PC-3 (cell line): ENCODE measurements at regions not wholly inside any gene's neighbourhood (a gene's known extent, or its start where the extent isn't known, plus 50 kb on each side); places are given as distances from the start of the nearest gene placed in this dataset.

Experiments used
- ATAC-seq: fragments of 200-7000 bp; cut with Tn5 transposase; 2 replicates; pipeline ENCODE4 v1.9.1; 2020; ENCODE audit warnings: mild to moderate bottlenecking, moderate library complexity
- BruUV-seq: library from RNA; stranded (reverse); fragments of 400-500 nt; replicated peaks from 2 replicates; lab custom pipeline; 2021; lab: Mats Ljungman, UMichigan
- CTCF ChIA-PET: fragments of 300-600 bp; sonication (Branson Sonifier 250); formaldehyde crosslinking; loops from one replicate; lab custom pipeline; 2022; ENCODE audit warnings: antibody characterized with exemption; lab: Charles Lee
- POLR2A ChIA-PET: fragments of 300-600 bp; sonication (Branson Sonifier 250); formaldehyde crosslinking; loops from one replicate; lab custom pipeline; 2022; ENCODE audit warnings: antibody characterized with exemption; ENCODE audit not compliant: unreplicated experiment; lab: Charles Lee
- DNase-seq: peaks from one replicate; pipeline ENCODE4 v3.0.0-alpha.2; 2015
- H2AFZ ChIP-seq: fragments of 300-600 bp; sonication (generic); 2 replicates; pipeline ENCODE4 v1.6.0; 2016; ENCODE audit warnings: antibody characterized with exemption, low read length
- H3F3A ChIP-seq: fragments of 300-600 bp; sonication (generic); one replicate; pipeline ENCODE4 v1.6.0; 2017; ENCODE audit warnings: antibody characterized with exemption, low read length, control low read depth, mild to moderate bottlenecking; ENCODE audit not compliant: unreplicated experiment
- H3K27ac ChIP-seq: fragments of 300-600 bp; sonication (generic); 2 replicates; pipeline ENCODE4 v1.5.1; 2016; ENCODE audit warnings: mild to moderate bottlenecking, low read length
- H3K27me3 ChIP-seq: fragments of 300-600 bp; sonication (generic); 2 replicates; pipeline ENCODE4 v1.6.1; 2016; ENCODE audit warnings: low read length, mixed read lengths
- H3K36me3 ChIP-seq: fragments of 300-600 bp; sonication (generic); 2 replicates; pipeline ENCODE4 v1.6.1; 2016; ENCODE audit warnings: low read depth, mixed run types, low read length, mixed read lengths
- H3K4me1 ChIP-seq: fragments of 300-600 bp; sonication (generic); 2 replicates; pipeline ENCODE4 v1.5.1; 2016; ENCODE audit warnings: low read length; ENCODE audit not compliant: insufficient read depth
- H3K4me2 ChIP-seq: fragments of 300-600 bp; sonication (generic); 2 replicates; pipeline ENCODE4 v1.6.0; 2016; ENCODE audit warnings: low read length
- H3K4me3 ChIP-seq: fragments of 300-600 bp; sonication (generic); 2 replicates; pipeline ENCODE4 v1.5.1; 2016; ENCODE audit warnings: mild to moderate bottlenecking, low read length, mixed read lengths
- H3K79me2 ChIP-seq: fragments of 300-600 bp; sonication (generic); 2 replicates; pipeline ENCODE4 v1.6.1; 2017; ENCODE audit warnings: low read length, mixed read lengths
- H3K9ac ChIP-seq: fragments of 300-600 bp; sonication (generic); 2 replicates; pipeline ENCODE4 v1.6.0; 2016; ENCODE audit warnings: mild to moderate bottlenecking, low read length
- H3K9me2 ChIP-seq: fragments of 300-600 bp; sonication (generic); replicated peaks from 2 replicates; pipeline ENCODE4 v1.6.1; 2016; ENCODE audit warnings: mixed run types, low read length, mixed read lengths
- H3K9me3 ChIP-seq: fragments of 300-600 bp; sonication (generic); 2 replicates; pipeline ENCODE4 v1.6.1; 2016; ENCODE audit warnings: low read length, mixed read lengths
- H4K20me1 ChIP-seq: fragments of 300-600 bp; sonication (generic); 2 replicates; pipeline ENCODE4 v1.6.1; 2016; ENCODE audit warnings: low read length, mixed read lengths
- EZH2 ChIP-seq: fragments of 300-600 bp; sonication (generic); IDR thresholded peaks from one replicate; pipeline ENCODE4 v1.6.1; 2017; ENCODE audit warnings: antibody characterized with exemption, mild to moderate bottlenecking, low read length; ENCODE audit not compliant: unreplicated experiment
- EZH2phosphoT487 ChIP-seq: fragments of 300-600 bp; sonication (generic); IDR thresholded peaks from 2 replicates; pipeline ENCODE4 v1.6.1; 2018; ENCODE audit warnings: mild to moderate bottlenecking, antibody characterized with exemption, low read length, borderline replicate concordance
- intact Hi-C: fragments of 100-400 bp; cut with micrococcal nuclease; formaldehyde crosslinking; loops from 2 replicates; pipeline ENCODE4 v1.9.0; 2023
- TF ChIP-seq, protein P1 (sequence below): fragments of 300-600 bp; sonication (generic); conservative IDR thresholded peaks from 2 replicates; pipeline ENCODE4 v1.5.1; 2017; ENCODE audit warnings: antibody characterized with exemption, low read depth, mild to moderate bottlenecking, low read length

DNA sequence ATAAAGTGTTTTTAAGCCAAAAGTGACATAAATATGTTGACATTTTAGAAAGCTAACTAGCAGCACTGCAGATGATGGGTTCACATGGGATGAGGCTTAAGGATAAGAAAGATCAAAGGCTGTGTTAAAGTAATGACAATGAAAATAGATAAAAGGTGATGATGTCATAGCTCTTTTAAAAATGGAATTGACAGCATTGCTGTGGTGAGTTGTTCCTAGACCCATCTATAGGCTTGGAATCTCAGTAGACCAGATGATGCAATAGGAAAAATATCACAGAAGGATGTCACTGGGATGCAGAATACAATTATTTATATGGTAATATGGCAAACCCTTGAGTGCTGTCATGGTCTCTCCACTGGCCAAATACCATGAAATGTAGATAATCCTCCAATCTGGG lies 286.0 kb downstream of the PLA2G4A start:
- Histone ChIP-seq H3K4me2 (no peak overlapping the region), H4K20me1 (no peaks in the 10 kb centered on the region), H3K27me3 (no peaks in the 10 kb centered on the region), H2AFZ (no peak overlapping the region), H3K79me2 (no peaks in the 10 kb centered on the region), H3K9me3 (no peaks in the 10 kb centered on the region), H3K36me3 (no peaks in the 10 kb centered on the region), H3K9ac (no peak overlapping the region), H3K9me2 (no peaks in the 10 kb centered on the region), H3K4me1 (no peaks in the 10 kb centered on the region), H3F3A (no peaks in the 10 kb centered on the region), H3K4me3 (no peak overlapping the region), H3K27ac (no peak overlapping the region)
- BruUV-seq: no TSS peak
- DNase-seq: no peak
- CTCF ChIA-PET: no interaction called here
- ATAC-seq: no peak
- TF ChIP-seq, protein P1, sequence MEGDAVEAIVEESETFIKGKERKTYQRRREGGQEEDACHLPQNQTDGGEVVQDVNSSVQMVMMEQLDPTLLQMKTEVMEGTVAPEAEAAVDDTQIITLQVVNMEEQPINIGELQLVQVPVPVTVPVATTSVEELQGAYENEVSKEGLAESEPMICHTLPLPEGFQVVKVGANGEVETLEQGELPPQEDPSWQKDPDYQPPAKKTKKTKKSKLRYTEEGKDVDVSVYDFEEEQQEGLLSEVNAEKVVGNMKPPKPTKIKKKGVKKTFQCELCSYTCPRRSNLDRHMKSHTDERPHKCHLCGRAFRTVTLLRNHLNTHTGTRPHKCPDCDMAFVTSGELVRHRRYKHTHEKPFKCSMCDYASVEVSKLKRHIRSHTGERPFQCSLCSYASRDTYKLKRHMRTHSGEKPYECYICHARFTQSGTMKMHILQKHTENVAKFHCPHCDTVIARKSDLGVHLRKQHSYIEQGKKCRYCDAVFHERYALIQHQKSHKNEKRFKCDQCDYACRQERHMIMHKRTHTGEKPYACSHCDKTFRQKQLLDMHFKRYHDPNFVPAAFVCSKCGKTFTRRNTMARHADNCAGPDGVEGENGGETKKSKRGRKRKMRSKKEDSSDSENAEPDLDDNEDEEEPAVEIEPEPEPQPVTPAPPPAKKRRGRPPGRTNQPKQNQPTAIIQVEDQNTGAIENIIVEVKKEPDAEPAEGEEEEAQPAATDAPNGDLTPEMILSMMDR: no peak
- TF ChIP-seq EZH2 (no peak), EZH2phosphoT487 (no peak)
- POLR2A ChIA-PET: no interaction called here
- intact Hi-C loops: no loop called here

DNA sequence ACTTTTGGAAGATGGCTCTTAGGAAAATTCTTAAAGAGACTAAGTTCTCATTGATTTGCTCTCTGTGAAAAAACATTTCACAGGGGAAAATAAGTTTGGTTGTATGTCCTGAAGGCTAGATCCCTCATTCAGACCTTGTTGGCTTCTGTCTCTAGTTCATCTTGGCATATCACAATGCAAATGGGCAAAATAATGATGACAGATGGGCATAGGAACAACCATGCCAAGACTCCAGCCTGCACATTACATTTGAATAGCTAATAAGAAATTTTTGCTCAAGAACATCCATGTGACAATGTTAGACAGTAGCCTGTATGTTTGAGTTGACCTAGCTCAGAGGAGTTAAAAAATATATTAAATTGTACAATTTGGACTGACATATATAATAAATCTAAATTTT lies 292.9 kb downstream of the PLA2G4A start:
- intact Hi-C loops: no loop called here
- TF ChIP-seq EZH2: no peak
- TF ChIP-seq, protein P1: no peak
- no peak for TF ChIP-seq EZH2phosphoT487
- ATAC-seq: no peak
- ChIA-PET CTCF (no interaction called here), POLR2A (no interaction called here)
- no peaks in the 10 kb centered on the region for H3K36me3 ChIP-seq
- DNase-seq: no peak
- H3K27me3 ChIP-seq: no peaks in the 10 kb centered on the region
- no peaks in the 10 kb centered on the region for H3K79me2 ChIP-seq
- no peaks in the 10 kb centered on the region for H3K9me2 ChIP-seq
- H3K4me3 ChIP-seq: no peak overlapping the region
- H3K4me1 ChIP-seq: no peaks in the 10 kb centered on the region
- H3K4me2 ChIP-seq: no peak overlapping the region
- no peaks in the 10 kb centered on the region for H3F3A ChIP-seq
- H4K20me1 ChIP-seq: no peaks in the 10 kb centered on the region
- H3K9ac ChIP-seq: no peak overlapping the region
- no peaks in the 10 kb centered on the region for H3K9me3 ChIP-seq
- BruUV-seq: no TSS peak
- no peak overlapping the region for H3K27ac ChIP-seq
- no peak overlapping the region for H2AFZ ChIP-seq

DNA sequence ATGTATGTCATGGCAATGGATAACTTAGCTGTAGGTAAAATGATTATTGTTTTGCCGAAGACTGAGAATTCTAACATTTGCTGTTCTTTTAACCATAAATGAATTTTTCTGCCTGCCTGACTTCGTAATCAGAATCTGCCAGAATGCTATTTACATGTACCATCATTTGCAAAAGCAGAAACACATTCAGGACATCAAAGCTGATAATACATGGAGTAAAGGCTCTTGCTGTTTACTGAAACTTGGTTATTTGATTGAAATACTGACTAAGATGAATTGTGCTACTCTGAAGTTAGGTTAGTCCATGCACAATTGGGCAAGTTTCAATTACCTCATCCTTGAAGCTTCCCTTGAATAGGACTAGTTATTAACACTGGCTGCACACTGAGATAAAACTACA lies 293.8 kb downstream of the PLA2G4A start:
- Histone ChIP-seq H3K27me3 (no peaks in the 10 kb centered on the region), H3F3A (no peaks in the 10 kb centered on the region), H3K27ac (no peak overlapping the region), H3K79me2 (no peaks in the 10 kb centered on the region), H3K36me3 (no peaks in the 10 kb centered on the region), H3K9ac (no peak overlapping the region), H3K4me1 (no peaks in the 10 kb centered on the region), H3K9me3 (no peaks in the 10 kb centered on the region), H3K9me2 (no peaks in the 10 kb centered on the region), H3K4me3 (no peak overlapping the region), H3K4me2 (no peak overlapping the region), H4K20me1 (no peaks in the 10 kb centered on the region), H2AFZ (no peak overlapping the region)
- TF ChIP-seq, protein P1: no peak
- TF ChIP-seq EZH2 (no peak), EZH2phosphoT487 (no peak)
- BruUV-seq: no TSS peak
- CTCF ChIA-PET: no interaction called here
- no peak for DNase-seq
- intact Hi-C loops: no loop called here
- no peak for ATAC-seq
- POLR2A ChIA-PET: no interaction called here
